IgD-negative memory B cell (primary cell): ENCODE measurements at regions not wholly inside any gene's neighbourhood (a gene's known extent, or its start where the extent isn't known, plus 50 kb on each side); places are given as distances from the start of the nearest gene placed in this dataset.

Experiments
- H3K27ac Mint-ChIP-seq, 3 donors: one replicate each; pipeline ENCODE4 v1.8.0; 2020 to 2022; ENCODE audit warnings: mild to moderate bottlenecking in 3 of 3, mixed read lengths in 3 of 3, moderate library complexity in 1 of 3
- H3K27me3 Mint-ChIP-seq: one replicate; pipeline ENCODE4 v1.8.0; 2021; ENCODE audit warnings: mixed read lengths
- H3K36me3 Mint-ChIP-seq: one replicate; pipeline ENCODE4 v1.8.0; 2020; ENCODE audit warnings: mild to moderate bottlenecking, mixed read lengths
- H3K4me1 Mint-ChIP-seq, 3 donors: one replicate each; pipeline ENCODE4 v1.8.0; 2020 to 2022; ENCODE audit warnings: mixed read lengths in 3 of 3, mild to moderate bottlenecking in 1 of 3
- H3K4me3 Mint-ChIP-seq, 4 donors: one replicate each; pipeline ENCODE4 v1.8.0; 2020 to 2022; ENCODE audit warnings: mild to moderate bottlenecking in 4 of 4, mixed read lengths in 4 of 4, moderate library complexity in 3 of 4
- H3K9me3 Mint-ChIP-seq, 3 donors: one replicate each; pipeline ENCODE4 v1.8.0; 2020 to 2021; ENCODE audit warnings: mixed read lengths in 3 of 3, mild to moderate bottlenecking in 1 of 3

DNA sequence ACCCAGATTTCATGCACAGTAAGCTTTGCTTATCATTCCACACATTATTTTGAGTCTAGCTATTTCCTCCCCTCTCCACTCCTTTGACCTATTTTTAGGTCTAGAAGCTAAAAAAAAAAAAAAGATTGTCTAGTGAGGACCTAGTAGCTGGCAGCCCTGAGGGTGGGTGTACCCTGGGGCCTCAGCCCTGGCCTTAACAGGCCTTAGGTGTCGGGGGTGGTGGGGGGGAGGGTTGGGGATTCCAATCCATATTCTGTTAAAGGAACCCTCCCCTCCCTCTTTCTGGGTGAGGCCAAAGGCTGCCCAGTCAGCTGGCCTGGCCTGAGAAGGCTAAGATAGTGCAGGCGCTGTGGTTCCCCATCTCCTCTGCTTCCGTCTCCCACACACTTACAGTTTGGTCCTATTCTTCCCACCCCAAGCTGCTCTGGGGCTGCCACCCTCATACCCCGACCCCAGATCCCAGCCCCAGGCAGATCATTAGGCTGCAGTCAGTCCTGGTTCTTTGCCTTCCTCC lies 65.5 kb upstream of the HK2 start:
- no peaks in the 10 kb centered on the region for H3K9me3 Mint-ChIP-seq
- no peak overlapping the region for H3K27ac Mint-ChIP-seq
- no peaks in the 10 kb centered on the region for H3K36me3 Mint-ChIP-seq
- peaks cover 0 to 7% (median 0%) of the 10 kb centered on the region in 3 donors for H3K4me1 Mint-ChIP-seq
- H3K4me3 Mint-ChIP-seq = no peak overlapping the region
- H3K27me3 Mint-ChIP-seq = peaks cover 2% of the 10 kb centered on the region

DNA sequence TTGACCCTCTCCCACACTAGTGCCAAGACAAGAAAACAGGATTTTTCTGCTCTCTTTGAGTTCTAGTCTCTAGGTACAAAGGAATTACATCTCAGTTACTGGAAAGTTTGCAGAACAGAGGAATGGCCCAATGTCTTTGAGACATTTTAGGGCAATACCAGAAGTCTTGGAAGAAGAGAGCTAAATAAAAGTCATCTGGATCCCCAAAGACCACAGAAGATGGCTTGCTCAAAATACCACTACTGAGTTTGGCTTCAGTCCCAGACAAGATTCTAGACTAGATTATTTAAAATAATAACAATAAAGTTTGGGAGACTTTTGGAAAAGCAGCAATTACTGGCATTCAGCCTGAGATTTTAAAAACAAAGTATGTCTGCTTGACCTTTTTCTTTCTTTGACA lies 61.9 kb upstream of the HK2 start:
- Mint-ChIP-seq H3K27ac (no peak overlapping the region), H3K4me3 (no peak overlapping the region), H3K4me1 (peaks cover under 1 to 1% (median under 1%) of the 10 kb centered on the region in 3 donors), H3K9me3 (no peaks in the 10 kb centered on the region), H3K27me3 (peaks cover 2% of the 10 kb centered on the region), H3K36me3 (peaks cover 2% of the 10 kb centered on the region)

DNA sequence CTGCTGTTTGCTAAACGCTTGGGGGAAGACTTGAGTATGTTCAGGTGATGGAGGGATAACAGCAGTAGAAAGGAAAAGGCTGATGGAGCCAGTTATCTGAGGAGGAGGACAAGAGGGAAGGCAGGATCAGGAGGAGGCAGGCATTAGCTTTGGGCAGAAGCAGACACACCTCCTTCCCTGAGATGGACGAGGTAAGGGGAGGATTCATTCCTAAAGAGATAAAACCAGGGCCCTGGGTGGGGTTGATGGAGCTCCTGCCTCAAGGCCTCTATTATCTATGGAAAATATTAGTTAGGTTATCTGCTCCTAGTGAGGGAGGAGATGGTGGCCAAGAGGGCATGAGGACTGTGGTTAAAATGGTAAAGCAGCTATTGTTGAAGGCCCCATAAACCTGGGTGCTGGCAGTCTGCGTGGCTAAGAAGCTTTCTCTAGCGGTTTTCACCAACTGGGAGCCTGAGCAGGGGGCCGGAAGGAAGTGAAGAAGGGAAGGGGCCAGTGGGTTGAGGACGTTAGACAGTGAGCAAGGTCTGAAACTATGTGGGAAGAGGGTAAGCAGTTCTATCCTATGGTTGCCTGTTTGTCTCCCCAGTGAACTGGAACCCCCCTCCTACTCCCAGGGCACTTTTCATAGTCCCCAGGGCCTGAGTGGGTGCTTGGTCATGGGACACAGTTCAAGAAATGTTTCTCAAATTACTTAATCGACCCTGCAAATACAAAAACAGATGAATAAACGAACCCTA lies 56.6 kb upstream of the HK2 start:
- H3K27me3 Mint-ChIP-seq = no peaks in the 10 kb centered on the region
- H3K4me3 Mint-ChIP-seq = peak overlapping the region in 1 of 4 donors; percentile 12
- H3K27ac Mint-ChIP-seq = peak overlapping the region in 1 of 3 donors; percentile 39
- peaks cover 4 to 13% (median 11%) of the 10 kb centered on the region in 3 donors for H3K4me1 Mint-ChIP-seq
- no peaks in the 10 kb centered on the region for H3K9me3 Mint-ChIP-seq
- peaks cover 2% of the 10 kb centered on the region for H3K36me3 Mint-ChIP-seq

DNA sequence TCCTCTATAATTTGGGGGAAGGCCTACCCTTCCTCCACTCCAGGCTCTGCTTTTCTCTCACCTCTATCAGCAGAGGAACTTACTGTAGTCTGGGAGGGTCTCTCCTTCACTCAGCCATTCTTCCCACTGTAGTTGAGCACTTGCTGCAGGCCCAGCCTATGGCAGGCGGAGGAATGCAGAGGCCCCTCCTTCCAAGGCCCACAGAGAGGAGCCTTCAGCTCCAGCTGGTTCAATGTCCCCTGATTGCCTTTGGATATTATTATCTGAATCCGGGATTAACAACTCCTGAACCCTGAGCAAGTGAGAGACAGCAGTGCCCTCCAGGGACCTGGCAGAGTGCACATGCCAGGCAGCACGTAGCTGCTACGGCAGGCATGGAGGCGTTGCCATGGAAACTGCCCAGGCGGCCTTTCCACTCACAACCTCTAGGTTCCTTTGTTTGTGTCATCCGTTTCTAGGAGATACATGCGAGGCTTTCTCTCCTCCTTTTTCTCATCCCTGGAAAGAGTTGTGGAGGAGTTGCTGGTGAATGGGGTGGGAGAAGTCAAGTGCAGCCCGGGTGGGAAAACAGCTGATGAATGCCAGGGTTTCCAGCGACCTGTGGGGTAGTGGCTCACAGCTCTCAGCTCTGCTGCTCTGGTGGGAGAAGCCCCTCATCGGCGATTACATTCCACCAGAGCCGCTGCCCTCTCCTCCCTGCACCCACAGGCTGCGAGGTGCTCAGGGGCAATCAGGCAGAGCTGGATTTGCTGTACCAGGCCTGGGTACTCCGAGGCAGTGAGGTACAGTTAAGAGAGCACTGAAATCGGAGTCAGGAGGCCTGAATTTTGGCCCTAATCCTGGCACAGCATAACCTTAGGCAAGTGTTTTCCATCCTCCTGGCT lies 55.3 kb upstream of the HK2 start:
- no peak overlapping the region for H3K4me3 Mint-ChIP-seq
- no peak overlapping the region for H3K27ac Mint-ChIP-seq
- no peaks in the 10 kb centered on the region for H3K9me3 Mint-ChIP-seq
- peaks cover 4 to 13% (median 11%) of the 10 kb centered on the region in 3 donors for H3K4me1 Mint-ChIP-seq
- peaks cover 2% of the 10 kb centered on the region for H3K36me3 Mint-ChIP-seq
- H3K27me3 Mint-ChIP-seq = no peaks in the 10 kb centered on the region

DNA sequence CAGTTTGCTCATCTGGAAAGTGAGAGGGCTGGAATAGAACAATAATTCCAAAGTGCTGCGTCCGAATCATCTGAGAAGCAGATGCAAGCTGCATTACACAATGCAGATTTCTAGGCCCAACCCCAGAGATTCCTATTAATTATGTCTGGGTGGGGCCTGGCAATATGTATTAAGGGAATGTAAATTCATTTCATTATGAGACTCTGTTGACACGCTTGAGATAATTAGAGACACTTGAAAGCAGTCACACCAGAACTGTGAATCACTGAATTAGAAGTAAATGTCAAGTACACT lies 54.7 kb upstream of the HK2 start:
- H3K9me3 Mint-ChIP-seq = no peaks in the 10 kb centered on the region
- peaks cover 2% of the 10 kb centered on the region for H3K36me3 Mint-ChIP-seq
- no peak overlapping the region for H3K27ac Mint-ChIP-seq
- peaks cover 4 to 13% (median 11%) of the 10 kb centered on the region in 3 donors for H3K4me1 Mint-ChIP-seq
- H3K27me3 Mint-ChIP-seq = no peaks in the 10 kb centered on the region
- H3K4me3 Mint-ChIP-seq = no peak overlapping the region

DNA sequence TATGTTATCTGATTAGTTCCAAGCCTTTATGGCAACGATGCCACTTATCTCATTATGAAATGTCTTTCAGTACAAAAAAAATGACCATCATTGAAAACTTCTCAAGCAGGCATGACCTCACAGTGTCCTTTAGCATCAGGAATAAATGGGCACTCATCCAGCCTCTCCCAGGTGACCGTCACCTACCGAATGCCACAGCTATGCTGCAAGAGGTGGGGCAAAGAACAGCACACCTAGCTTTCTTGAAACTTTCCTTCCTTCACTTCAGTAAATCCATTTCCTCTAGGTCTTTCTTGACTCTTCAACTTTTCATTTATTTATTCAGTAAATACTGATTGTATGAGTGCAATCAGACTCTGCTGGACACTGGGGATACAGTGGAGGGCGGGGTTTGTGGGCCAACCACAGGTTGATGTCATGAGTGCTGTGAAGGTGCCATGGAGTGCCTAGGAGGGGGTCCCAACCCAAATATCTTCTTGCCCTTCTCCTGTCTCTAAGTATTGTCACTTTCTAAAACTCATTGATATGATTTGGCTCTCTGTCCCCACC lies 54.3 kb upstream of the HK2 start:
- Mint-ChIP-seq H3K27me3 (no peaks in the 10 kb centered on the region), H3K4me3 (no peak overlapping the region), H3K9me3 (no peaks in the 10 kb centered on the region), H3K36me3 (peaks cover 2% of the 10 kb centered on the region), H3K27ac (peak overlapping the region in 1 of 3 donors; percentile 65), H3K4me1 (peaks cover 4 to 13% (median 11%) of the 10 kb centered on the region in 3 donors)
